H1 (cell line): ENCODE measurements at regions not wholly inside any gene's neighbourhood (a gene's known extent, or its start where the extent isn't known, plus 50 kb on each side); places are given as distances from the start of the nearest gene placed in this dataset.

Experiments used
- CTCF ChIA-PET: fragments of 300-600 bp; sonication (Branson Sonifier 250); formaldehyde crosslinking; loops from one replicate; lab custom pipeline; 2021; ENCODE audit not compliant: partially characterized antibody; lab: Charles Lee
- POLR2A ChIA-PET: fragments of 300-600 bp; sonication (Branson Sonifier 250); formaldehyde crosslinking; loops from one replicate; lab custom pipeline; 2021; ENCODE audit warnings: inconsistent platforms; ENCODE audit not compliant: partially characterized antibody; lab: Charles Lee
- DNase-seq, 2 experiments: peaks; one replicate each; pipeline versions ENCODE4 v3.0.0 to v3.0.0-alpha.2; 2010 to 2022; ENCODE audit warnings: low spot score in 2 of 2, low read depth in 1 of 2, mixed read lengths in 1 of 2
- FAIRE-seq: peaks from 2 replicates; lab custom pipeline; 2011; peaks lifted over from hg19 to GRCh38; lab: Jason Lieb, UNC
- H2AFZ ChIP-seq: 2 replicates; pipeline ENCODE4 v1.8.1; 2012; ENCODE audit warnings: low read length, inconsistent platforms
- H2AK5ac ChIP-seq: 2 replicates; pipeline ENCODE4 v1.6.1; 2013; ENCODE audit warnings: low read depth, low read length
- H2BK120ac ChIP-seq: replicated peaks from 2 replicates; pipeline ENCODE3; 2013; ENCODE audit warnings: low read depth, low read length, inconsistent platforms
- H2BK12ac ChIP-seq: 2 replicates; pipeline ENCODE4 v1.6.1; 2013; ENCODE audit warnings: low read depth, low read length
- H2BK15ac ChIP-seq: 2 replicates; pipeline ENCODE4 v1.6.1; 2013; ENCODE audit warnings: low read length
- H2BK20ac ChIP-seq: 2 replicates; pipeline ENCODE4 v1.6.1; 2013; ENCODE audit warnings: low read length
- H2BK5ac ChIP-seq: 2 replicates; pipeline ENCODE4 v1.6.1; 2013; ENCODE audit warnings: low read depth, low read length
- H3K14ac ChIP-seq: 2 replicates; pipeline ENCODE4 v1.6.1; 2013; ENCODE audit warnings: inconsistent platforms; ENCODE audit not compliant: insufficient read length
- H3K18ac ChIP-seq: 2 replicates; pipeline ENCODE4 v1.6.1; 2013; ENCODE audit warnings: low read length; ENCODE audit errors: extremely low read depth
- H3K23ac ChIP-seq: 2 replicates; pipeline ENCODE4 v1.6.1; 2013; ENCODE audit warnings: inconsistent platforms; ENCODE audit not compliant: insufficient read length
- H3K23me2 ChIP-seq: 2 replicates; pipeline ENCODE4 v1.6.1; 2013; ENCODE audit warnings: low read depth, low read length
- H3K27ac ChIP-seq: 2 replicates; pipeline ENCODE4 v1.6.1; 2011; ENCODE audit warnings: low read depth, low read length, inconsistent platforms
- H3K27me3 ChIP-seq, 4 experiments: replicated peaks in 1 of 4; 1 replicate in 1 of 4; 2 replicates in 3 of 4; pipeline versions ENCODE4 v1.6.1 to v1.8.1; 2011 to 2013; ENCODE audit warnings: low read length in 3 of 4, mild to moderate bottlenecking in 3 of 4, inconsistent platforms in 2 of 4, mixed read lengths in 2 of 4, moderate library complexity in 1 of 4; ENCODE audit not compliant: control insufficient read depth in 3 of 4, insufficient read depth in 3 of 4; ENCODE audit errors: extremely low read depth in 1 of 4
- H3K36me3 ChIP-seq, 4 experiments: 2 replicates each; pipeline versions ENCODE4 v1.6.1 to v1.8.1; 2011 to 2013; ENCODE audit warnings: mild to moderate bottlenecking in 4 of 4, low read length in 3 of 4, moderate library complexity in 2 of 4, control low read depth in 1 of 4, inconsistent platforms in 1 of 4; ENCODE audit not compliant: insufficient read depth in 4 of 4, control insufficient read depth in 2 of 4
- H3K4ac ChIP-seq: replicated peaks from 2 replicates; pipeline ENCODE3; 2013; ENCODE audit warnings: low read length, low read depth, mixed read lengths, inconsistent platforms; ENCODE audit not compliant: insufficient read length
- H3K4me1 ChIP-seq, 4 experiments: replicated peaks in 1 of 4; 1 replicate in 1 of 4; 2 replicates in 3 of 4; pipeline versions ENCODE4 v1.6.1 to v1.8.1; 2011 to 2013; ENCODE audit warnings: low read length in 3 of 4, inconsistent platforms in 2 of 4, mixed read lengths in 1 of 4; ENCODE audit not compliant: insufficient read depth in 4 of 4, control insufficient read depth in 3 of 4
- H3K4me2 ChIP-seq, 2 experiments: 2 replicates each; pipeline versions ENCODE4 v1.6.1 to v1.8.1; 2011 to 2013; ENCODE audit warnings: low read depth in 2 of 2, low read length in 2 of 2, control low read depth in 1 of 2, inconsistent platforms in 1 of 2, mild to moderate bottlenecking in 1 of 2; ENCODE audit not compliant: insufficient read depth in 1 of 2
- H3K4me3 ChIP-seq, 4 experiments: fragments of 200-600, 300-600 bp in 1 of 4; sonication (generic), shearing (Covaris generic), sonication (Bioruptor Twin) in 1 of 4; 2 replicates each; pipeline versions ENCODE4 v1.5.1 to v1.8.1; 2011 to 2016; ENCODE audit warnings: low read length in 4 of 4, low read depth in 3 of 4, control low read depth in 2 of 4, inconsistent platforms in 2 of 4, mild to moderate bottlenecking in 2 of 4, mixed read lengths in 1 of 4, moderate library complexity in 1 of 4; ENCODE audit not compliant: insufficient read depth in 2 of 4; ENCODE audit errors: extremely low read depth in 1 of 4
- H3K56ac ChIP-seq: replicated peaks from 2 replicates; pipeline ENCODE3; 2013; ENCODE audit warnings: low read depth, mild to moderate bottlenecking, mixed read lengths, low read length, inconsistent platforms; ENCODE audit not compliant: insufficient read length
- H3K79me1 ChIP-seq: 2 replicates; pipeline ENCODE4 v1.6.1; 2013; ENCODE audit warnings: low read depth, low read length, control low read depth
- H3K79me2 ChIP-seq, 2 experiments: 2 replicates each; pipeline versions ENCODE4 v1.6.1 to v1.8.1; 2012 to 2013; ENCODE audit warnings: low read length in 2 of 2, mild to moderate bottlenecking in 2 of 2, inconsistent platforms in 1 of 2; ENCODE audit not compliant: insufficient read depth in 2 of 2, control insufficient read depth in 1 of 2
- H3K9ac ChIP-seq, 4 experiments: replicated peaks in 1 of 4; 1 replicate in 1 of 4; 2 replicates in 3 of 4; pipeline versions ENCODE4 v1.6.1 to v1.8.1; 2011 to 2013; ENCODE audit warnings: low read depth in 3 of 4, low read length in 3 of 4, control low read depth in 2 of 4, mild to moderate bottlenecking in 2 of 4, moderate library complexity in 2 of 4, inconsistent platforms in 1 of 4; ENCODE audit errors: extremely low read depth in 1 of 4
- H3K9me3 ChIP-seq, 2 experiments: 2 replicates each; pipeline versions ENCODE4 v1.6.1 to v1.8.1; 2012 to 2013; ENCODE audit warnings: mild to moderate bottlenecking in 2 of 2, moderate library complexity in 2 of 2, control low read depth in 1 of 2, inconsistent platforms in 1 of 2, low read depth in 1 of 2, low read length in 1 of 2, mixed read lengths in 1 of 2; ENCODE audit not compliant: insufficient read depth in 2 of 2
- H4K20me1 ChIP-seq, 2 experiments: replicated peaks in 1 of 2; 2 replicates each; pipeline versions ENCODE3 to v1.8.1; 2011 to 2013; ENCODE audit warnings: inconsistent platforms in 2 of 2, low read length in 2 of 2, mild to moderate bottlenecking in 1 of 2; ENCODE audit not compliant: insufficient read depth in 2 of 2, control insufficient read depth in 1 of 2
- H4K5ac ChIP-seq: 2 replicates; pipeline ENCODE4 v1.6.1; 2013; ENCODE audit warnings: low read length, low read depth, mixed read lengths, inconsistent platforms; ENCODE audit not compliant: insufficient read length
- H4K8ac ChIP-seq: 2 replicates; pipeline ENCODE4 v1.8.0; 2013; ENCODE audit warnings: mild to moderate bottlenecking, moderate library complexity, low read length, inconsistent platforms; ENCODE audit not compliant: insufficient read depth; ENCODE audit errors: extremely low read depth
- H4K91ac ChIP-seq: replicated peaks from 2 replicates; pipeline ENCODE3; 2013; ENCODE audit warnings: low read length, mixed read lengths, inconsistent platforms; ENCODE audit not compliant: insufficient read length
- ASH2L ChIP-seq: fragments of 200-600, 300-600 bp; sonication (generic); IDR thresholded peaks from one replicate; pipeline ENCODE4 v1.7.1; 2017; ENCODE audit warnings: low read length
- CEBPB ChIP-seq: IDR thresholded peaks from 2 replicates; pipeline ENCODE4 v1.6.1; 2012; ENCODE audit warnings: low read depth, low read length
- CTCF ChIP-seq, 3 experiments: IDR thresholded peaks; 1 replicate in 2 of 3; 2 replicates in 1 of 3; pipeline versions ENCODE4 v1.5.1 to v1.6.1; 2011; ENCODE audit warnings: low read length in 3 of 3, mild to moderate bottlenecking in 3 of 3, inconsistent platforms in 2 of 3, low read depth in 1 of 3, moderate library complexity in 1 of 3; ENCODE audit not compliant: insufficient read depth in 1 of 3; ENCODE audit errors: control extremely low read depth in 1 of 3
- E2F6 ChIP-seq: IDR thresholded peaks from 2 replicates; pipeline ENCODE4 v1.6.1; 2012; ENCODE audit warnings: inconsistent platforms
- JUND ChIP-seq: IDR thresholded peaks from 2 replicates; pipeline ENCODE4 v1.6.1; 2011; ENCODE audit warnings: mild to moderate bottlenecking, improper control_type of control experiment, low read length
- MAFK ChIP-seq: IDR thresholded peaks from 2 replicates; pipeline ENCODE4 v1.6.1; 2012; ENCODE audit warnings: low read depth, mild to moderate bottlenecking, improper control_type of control experiment, low read length
- NRF1 ChIP-seq: IDR thresholded peaks from 2 replicates; pipeline ENCODE4 v1.6.1; 2011; ENCODE audit warnings: mild to moderate bottlenecking, low read depth, low read length, improper control_type of control experiment
- POU5F1 ChIP-seq: IDR thresholded peaks from 2 replicates; pipeline ENCODE4 v1.6.1; 2011; ENCODE audit warnings: low read depth, mild to moderate bottlenecking, low read length, moderate library complexity
- SIX5 ChIP-seq: IDR thresholded peaks from 2 replicates; pipeline ENCODE4 v1.6.1; 2011; ENCODE audit warnings: mild to moderate bottlenecking, low read depth, low read length
- TBP ChIP-seq: IDR thresholded peaks from 2 replicates; pipeline ENCODE4 v1.6.1; 2011; ENCODE audit warnings: low read depth, low read length, improper control_type of control experiment
- TCF12 ChIP-seq: IDR thresholded peaks from 2 replicates; pipeline ENCODE4 v1.6.1; 2011; ENCODE audit warnings: low read depth, mild to moderate bottlenecking, low read length
- TEAD4 ChIP-seq: IDR thresholded peaks from 2 replicates; pipeline ENCODE4 v1.6.1; 2012; ENCODE audit warnings: low read depth, low read length, inconsistent platforms, mixed read lengths
- WGBS, 2 experiments: shearing (Covaris generic) in 1 of 2; methylation state at CpG; one replicate each; pipeline versions ENCODE4 v1.1.6 to v1.1.7; 2013 to 2015; ENCODE audit warnings: low lambda C conversion rate in 2 of 2, mixed read lengths in 2 of 2, inconsistent platforms in 1 of 2, low coverage in 1 of 2, missing lambda C conversion rate in 1 of 2; ENCODE audit not compliant: insufficient replicate concordance in 2 of 2, insufficient coverage in 1 of 2, insufficient read length in 1 of 2; ENCODE audit errors: extremely low coverage in 1 of 2, missing lambda C conversion rate in 1 of 2; 5-methylcytosine and 5-hydroxymethylcytosine counted together

- Histone ChIP-seq H3K14ac (no peak overlapping the region), H3K4ac (no peak overlapping the region), H3K27me3 (no peaks in the 10 kb centered on the region), H3K36me3 (no peaks in the 10 kb centered on the region), H3K9me3 (no peaks in the 10 kb centered on the region), H3K9ac (no peak overlapping the region), H2AFZ (no peak overlapping the region), H4K91ac (no peak overlapping the region), H4K5ac (no peak overlapping the region), H2BK12ac (no peak overlapping the region), H3K23ac (no peak overlapping the region), H3K4me1 (no peaks in the 10 kb centered on the region), H3K56ac (no peak overlapping the region), H3K4me2 (no peak overlapping the region), H2AK5ac (no peak overlapping the region), H4K20me1 (no peaks in the 10 kb centered on the region), H3K79me1 (no peaks in the 10 kb centered on the region), H3K18ac (no peak overlapping the region), H2BK20ac (no peak overlapping the region), H2BK120ac (no peak overlapping the region), H2BK15ac (no peak overlapping the region), H3K23me2 (no peaks in the 10 kb centered on the region), H3K79me2 (no peaks in the 10 kb centered on the region), H3K4me3 (no peak overlapping the region), H3K27ac (no peak overlapping the region), H2BK5ac (no peak overlapping the region), H4K8ac (no peak overlapping the region)
- ChIA-PET POLR2A (no interaction called here), CTCF (no interaction called here)
- 93% methylated on average over 3 of the region's 3 CpGs; no CpG with 5 or more reads in 1 of the 2 experiments for WGBS, 2 experiments
- FAIRE-seq (no peak), DNase-seq (no peak)
- no peak for TF ChIP-seq NRF1
- no peak for TF ChIP-seq TEAD4
- no peak for TF ChIP-seq CTCF (IDR thresholded peaks at IDR 0.05; ENCODE audit: control extremely low read depth in 1 of 3, insufficient read depth in 1 of 3, low read depth in 1 of 3, low read length in 3 of 3)
- TF ChIP-seq ASH2L, result no peak
- no peak for TF ChIP-seq E2F6
- no peak for TF ChIP-seq TBP
- no peak for TF ChIP-seq MAFK
- TF ChIP-seq TCF12, result no peak
- TF ChIP-seq JUND, result no peak
- no peak for TF ChIP-seq SIX5
- TF ChIP-seq CEBPB, result no peak
- no peak for TF ChIP-seq POU5F1
Observed at GRCh38 chrX:78429172-78429571, 101.8 kb upstream of the CYSLTR1 start.
